GM19463 (cell line): ENCODE measurements at regions not wholly inside any gene's neighbourhood (a gene's known extent, or its start where the extent isn't known, plus 50 kb on each side); places are given as distances from the start of the nearest gene placed in this dataset.

Experiments used
- ATAC-seq: cut with Tn5 transposase; IDR thresholded peaks from one replicate; pipeline ENCODE4 v1.9.1; 2021; ENCODE audit warnings: mild to moderate bottlenecking, moderate library complexity; ENCODE audit not compliant: unreplicated experiment

- no peak for ATAC-seq
Measured at GRCh38 chr12:89947437-89948270, 239.0 kb upstream of the ATP2B1 start.

- ATAC-seq, result no peak
Measured at GRCh38 chr12:89946518-89947135, 238.0 kb upstream of the ATP2B1 start.

GRCh38 chr12:89945123-89945522 lies 236.5 kb upstream of the ATP2B1 start:
- no peak for ATAC-seq

GRCh38 chr12:89943463-89943862 lies 234.8 kb upstream of the ATP2B1 start:
- ATAC-seq, result no peak

- ATAC-seq, result no peak
Measured at GRCh38 chr12:89941436-89941835, 232.8 kb upstream of the ATP2B1 start.

- ATAC-seq, result no peak
Measured at GRCh38 chr12:89939522-89940215, 231.0 kb upstream of the ATP2B1 start.

GRCh38 chr12:89936631-89937030 lies 228.0 kb upstream of the ATP2B1 start:
- ATAC-seq, result no peak

GRCh38 chr12:89935850-89936249 lies 227.2 kb upstream of the ATP2B1 start:
- ATAC-seq, result peak; percentile 87

GRCh38 chr12:89933911-89934310 lies 225.3 kb upstream of the ATP2B1 start:
- ATAC-seq, result no peak

GRCh38 chr12:89932954-89933353 lies 224.3 kb upstream of the ATP2B1 start:
- ATAC-seq, result no peak

GRCh38 chr12:89928467-89928866 lies 219.8 kb upstream of the ATP2B1 start:
- ATAC-seq, result no peak

GRCh38 chr12:89927226-89927698 lies 218.6 kb upstream of the ATP2B1 start:
- ATAC-seq, result peak; percentile 98

GRCh38 chr12:89924191-89924590 lies 215.6 kb upstream of the ATP2B1 start:
- ATAC-seq, result no peak

- ATAC-seq, result no peak
Measured at GRCh38 chr12:89923091-89923490, 214.5 kb upstream of the ATP2B1 start.

- no peak for ATAC-seq
Measured at GRCh38 chr12:89920866-89921265, 212.2 kb upstream of the ATP2B1 start.

GRCh38 chr12:89919241-89919906 lies 210.7 kb upstream of the ATP2B1 start:
- no peak for ATAC-seq

GRCh38 chr12:89918172-89918846 lies 209.7 kb upstream of the ATP2B1 start:
- no peak for ATAC-seq

- ATAC-seq, result no peak
Measured at GRCh38 chr12:89909753-89910152, 201.1 kb upstream of the ATP2B1 start.

GRCh38 chr12:89907659-89908058 lies 199.0 kb upstream of the ATP2B1 start:
- ATAC-seq, result no peak

- no peak for ATAC-seq
Measured at GRCh38 chr12:89906824-89907223, 198.2 kb upstream of the ATP2B1 start.

- no peak for ATAC-seq
Measured at GRCh38 chr12:89906178-89906577, 197.5 kb upstream of the ATP2B1 start.
